ENCODE measurements at regions not wholly inside any gene's neighbourhood (a gene's known extent, or its start where the extent isn't known, plus 50 kb on each side); places are given as distances from the start of the nearest gene placed in this dataset.

GRCh38 chr7:12519682-12520009 is 50.9 kb upstream of the SCIN start:
- DNase-seq (no peak), ATAC-seq (ENCODE audit: insufficient read depth, low FRiP score) (no peak)
- H3K27me3 ChIP-seq (ENCODE audit: control insufficient read depth in 3 of 3, insufficient read depth in 3 of 3, low read length in 2 of 3): no peaks in the 10 kb centered on the region
- H3K4me3 ChIP-seq: no peak overlapping the region
- no peak for TF ChIP-seq CTCF (IDR thresholded peaks at IDR 0.05; ENCODE audit: control extremely low read depth, extremely low read depth)
- no peaks in the 10 kb centered on the region for H3K36me3 ChIP-seq (ENCODE audit: control insufficient read depth in 4 of 4, insufficient read depth in 4 of 4, low read length in 4 of 4)
- H3K9ac ChIP-seq (ENCODE audit: insufficient read depth in 1 of 2, low read length in 2 of 2): no peak overlapping the region
- WGBS, 2 donors: 0 to 46% methylated on average over 1 of the region's 1 CpG
- H3K4me1 ChIP-seq (ENCODE audit: control insufficient read depth in 5 of 5, insufficient read depth in 5 of 5, low read length in 5 of 5): no peaks in the 10 kb centered on the region
- peaks cover 0 to 8% (median 3%) of the 10 kb centered on the region in 4 donors for H3K9me3 ChIP-seq (ENCODE audit: control insufficient read depth in 4 of 4, insufficient read depth in 3 of 4, low read length in 3 of 4)
- no peak overlapping the region for H3K27ac ChIP-seq (ENCODE audit: low read depth in 1 of 2, low read length in 1 of 2)
